ENCODE measurements at regions not wholly inside any gene's neighbourhood (a gene's known extent, or its start where the extent isn't known, plus 50 kb on each side); places are given as distances from the start of the nearest gene placed in this dataset.
"Not testable (repeated sequence)": the region's sequence is repeated elsewhere in the genome, so short reads cannot be mapped to it uniquely, and the experiment has no call there.

GRCh38 chr2:138223319-138223718 lies 259.0 kb downstream of the HNMT start:
- DNase-seq = no peak

GRCh38 chr2:138227195-138227594 lies 262.9 kb downstream of the HNMT start:
- DNase-seq = no peak

- no peak for DNase-seq
Measured at GRCh38 chr2:138228101-138228500, 263.8 kb downstream of the HNMT start.

- no peak for DNase-seq
Measured at GRCh38 chr2:138234265-138234664, 267.3 kb upstream of the SPOPL start.

GRCh38 chr2:138235041-138235440 lies 266.5 kb upstream of the SPOPL start:
- DNase-seq = no peak

- DNase-seq = no peak
Measured at GRCh38 chr2:138236142-138236541, 265.4 kb upstream of the SPOPL start.

GRCh38 chr2:138237667-138238384 lies 263.7 kb upstream of the SPOPL start:
- no peak for DNase-seq

GRCh38 chr2:138238908-138239307 lies 262.7 kb upstream of the SPOPL start:
- no peak for DNase-seq

GRCh38 chr2:138239902-138240491 lies 261.6 kb upstream of the SPOPL start:
- no peak for DNase-seq

GRCh38 chr2:138243372-138243771 lies 258.2 kb upstream of the SPOPL start:
- no peak for DNase-seq

- no peak for DNase-seq
Measured at GRCh38 chr2:138244501-138244925, 257.1 kb upstream of the SPOPL start.

- DNase-seq = no peak
Measured at GRCh38 chr2:138245310-138245709, 256.3 kb upstream of the SPOPL start.

- DNase-seq = no peak
Measured at GRCh38 chr2:138247302-138247701, 254.3 kb upstream of the SPOPL start.

- no peak for DNase-seq
Measured at GRCh38 chr2:138249207-138249606, 252.4 kb upstream of the SPOPL start.

- DNase-seq = not testable (repeated sequence)
Measured at GRCh38 chr2:138250843-138251320, 250.7 kb upstream of the SPOPL start.

- DNase-seq = no peak
Measured at GRCh38 chr2:138252587-138252986, 249.0 kb upstream of the SPOPL start.

GRCh38 chr2:138255670-138256069 lies 245.9 kb upstream of the SPOPL start:
- no peak for DNase-seq

GRCh38 chr2:138267161-138267901 lies 234.2 kb upstream of the SPOPL start:
- no peak for DNase-seq

- no peak for DNase-seq
Measured at GRCh38 chr2:138267902-138268254, 233.7 kb upstream of the SPOPL start.

- no peak for DNase-seq
Measured at GRCh38 chr2:138269765-138270164, 231.8 kb upstream of the SPOPL start.

GRCh38 chr2:138271467-138271866 lies 230.1 kb upstream of the SPOPL start:
- DNase-seq = no peak

- DNase-seq = no peak
Measured at GRCh38 chr2:138272524-138273195, 228.9 kb upstream of the SPOPL start.

- not testable (repeated sequence) for DNase-seq
Measured at GRCh38 chr2:138273280-138273679, 228.3 kb upstream of the SPOPL start.
